ENCODE measurements at regions not wholly inside any gene's neighbourhood (a gene's known extent, or its start where the extent isn't known, plus 50 kb on each side); places are given as distances from the start of the nearest gene placed in this dataset.
"Not testable (repeated sequence)": the region's sequence is repeated elsewhere in the genome, so short reads cannot be mapped to it uniquely, and the experiment has no call there.

- TF ChIP-seq, protein P1, sequence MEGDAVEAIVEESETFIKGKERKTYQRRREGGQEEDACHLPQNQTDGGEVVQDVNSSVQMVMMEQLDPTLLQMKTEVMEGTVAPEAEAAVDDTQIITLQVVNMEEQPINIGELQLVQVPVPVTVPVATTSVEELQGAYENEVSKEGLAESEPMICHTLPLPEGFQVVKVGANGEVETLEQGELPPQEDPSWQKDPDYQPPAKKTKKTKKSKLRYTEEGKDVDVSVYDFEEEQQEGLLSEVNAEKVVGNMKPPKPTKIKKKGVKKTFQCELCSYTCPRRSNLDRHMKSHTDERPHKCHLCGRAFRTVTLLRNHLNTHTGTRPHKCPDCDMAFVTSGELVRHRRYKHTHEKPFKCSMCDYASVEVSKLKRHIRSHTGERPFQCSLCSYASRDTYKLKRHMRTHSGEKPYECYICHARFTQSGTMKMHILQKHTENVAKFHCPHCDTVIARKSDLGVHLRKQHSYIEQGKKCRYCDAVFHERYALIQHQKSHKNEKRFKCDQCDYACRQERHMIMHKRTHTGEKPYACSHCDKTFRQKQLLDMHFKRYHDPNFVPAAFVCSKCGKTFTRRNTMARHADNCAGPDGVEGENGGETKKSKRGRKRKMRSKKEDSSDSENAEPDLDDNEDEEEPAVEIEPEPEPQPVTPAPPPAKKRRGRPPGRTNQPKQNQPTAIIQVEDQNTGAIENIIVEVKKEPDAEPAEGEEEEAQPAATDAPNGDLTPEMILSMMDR (IDR thresholded peaks at IDR 0.05) = no peak
- Mint-ChIP-seq H3K27me3 (ENCODE audit: low read depth, poor library complexity) (no peaks in the 10 kb centered on the region), H3K27ac (no peak overlapping the region), H3K4me3 (no peak overlapping the region), H3K36me3 (ENCODE audit: low read depth) (peaks cover 9% of the 10 kb centered on the region), H3K4me1 (no peaks in the 10 kb centered on the region), H3K9me3 (peaks cover 60% of the 10 kb centered on the region)
- DNase-seq = no peak
Measured at GRCh38 chr1:185517808-185518419, 200.9 kb upstream of the IVNS1ABP start.

DNA sequence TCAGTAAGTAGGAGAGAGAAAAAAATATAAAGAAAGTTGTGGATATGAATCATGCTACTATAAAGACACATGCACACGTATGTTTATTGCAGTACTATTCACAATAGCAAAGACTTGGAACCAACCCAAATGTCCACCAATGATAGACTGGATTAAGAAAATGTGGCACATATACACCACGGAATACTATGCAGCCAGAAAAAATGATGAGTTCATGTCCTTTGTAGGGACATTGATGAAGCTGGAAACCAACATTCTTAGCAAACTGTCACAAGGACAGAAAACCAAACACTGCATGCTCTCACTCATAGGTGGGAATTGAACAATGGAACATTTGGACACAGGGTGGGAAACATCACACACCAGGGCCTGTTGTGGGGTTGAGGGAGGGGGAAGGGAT lies 200.3 kb upstream of the IVNS1ABP start:
- not testable (repeated sequence) for H3K4me3 Mint-ChIP-seq; H3K27ac Mint-ChIP-seq; H3K27me3 Mint-ChIP-seq (ENCODE audit: low read depth, poor library complexity); DNase-seq; H3K36me3 Mint-ChIP-seq (ENCODE audit: low read depth); H3K4me1 Mint-ChIP-seq
- H3K9me3 Mint-ChIP-seq = peaks cover 57% of the 10 kb centered on the region

DNA sequence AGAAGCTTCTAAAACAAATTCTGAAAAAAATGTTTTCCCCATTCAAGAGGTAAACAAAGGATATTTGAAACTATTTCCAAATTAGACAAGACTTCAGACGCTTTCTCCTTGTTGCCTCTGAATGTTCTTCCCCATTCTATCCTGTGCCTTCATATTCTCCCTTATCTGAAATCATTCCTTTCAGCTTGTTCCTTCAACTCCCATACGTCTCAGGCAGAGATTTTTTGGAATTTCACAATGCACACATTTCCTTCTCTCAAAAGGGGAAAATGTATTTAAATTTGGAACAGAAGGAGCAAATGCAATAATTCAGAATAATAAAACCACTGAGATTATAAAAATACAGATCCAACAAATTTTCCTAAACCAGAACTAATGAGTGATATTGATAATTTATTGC lies 198.7 kb upstream of the IVNS1ABP start:
- TF ChIP-seq, protein P1 (IDR thresholded peaks at IDR 0.05) = no peak

GRCh38 chr1:185514311-185514710 lies 197.3 kb upstream of the IVNS1ABP start:
- Mint-ChIP-seq H3K9me3 (peaks cover 39% of the 10 kb centered on the region), H3K4me1 (no peaks in the 10 kb centered on the region), H3K36me3 (ENCODE audit: low read depth) (peaks cover 9% of the 10 kb centered on the region), H3K27me3 (ENCODE audit: low read depth, poor library complexity) (no peaks in the 10 kb centered on the region), H3K4me3 (no peak overlapping the region), H3K27ac (no peak overlapping the region)
- TF ChIP-seq, protein P1 (IDR thresholded peaks at IDR 0.05) = no peak
- no peak for DNase-seq

More for the DNA sequence above, 198.7 kb upstream of the IVNS1ABP start:
- DNase-seq = no peak
- H3K4me3 Mint-ChIP-seq = no peak overlapping the region
- no peaks in the 10 kb centered on the region for H3K27me3 Mint-ChIP-seq (ENCODE audit: low read depth, poor library complexity)
- no peaks in the 10 kb centered on the region for H3K4me1 Mint-ChIP-seq
- H3K27ac Mint-ChIP-seq = no peak overlapping the region
- H3K36me3 Mint-ChIP-seq (ENCODE audit: low read depth) = peaks cover 9% of the 10 kb centered on the region
- H3K9me3 Mint-ChIP-seq = peaks cover 50% of the 10 kb centered on the region

DNA sequence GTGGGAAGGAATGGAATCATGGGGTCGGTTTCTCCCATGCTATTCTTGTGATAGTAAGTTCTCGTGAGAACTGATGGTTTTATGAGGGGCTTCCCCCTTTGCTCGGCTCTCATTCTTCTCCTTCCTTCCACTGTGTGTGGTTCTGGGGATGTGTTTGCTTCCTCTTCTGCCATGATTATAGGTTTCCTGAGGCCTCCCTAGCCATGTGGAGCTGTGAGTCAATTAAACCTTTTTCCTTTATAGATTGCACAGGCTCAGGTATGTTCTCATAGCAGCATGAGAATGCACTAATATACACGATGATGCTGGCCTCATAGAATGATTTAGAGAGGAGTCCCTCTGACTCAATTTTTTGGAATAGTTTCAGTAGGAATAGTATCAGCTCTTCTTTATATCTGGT lies 195.4 kb upstream of the IVNS1ABP start:
- Mint-ChIP-seq H3K36me3 (ENCODE audit: low read depth) (peaks cover 6% of the 10 kb centered on the region), H3K27ac (no peak overlapping the region), H3K4me1 (no peaks in the 10 kb centered on the region), H3K27me3 (ENCODE audit: low read depth, poor library complexity) (no peaks in the 10 kb centered on the region), H3K4me3 (no peak overlapping the region), H3K9me3 (peaks cover 26% of the 10 kb centered on the region)
- TF ChIP-seq, protein P1 (IDR thresholded peaks at IDR 0.05) = no peak
- DNase-seq = no peak

DNA sequence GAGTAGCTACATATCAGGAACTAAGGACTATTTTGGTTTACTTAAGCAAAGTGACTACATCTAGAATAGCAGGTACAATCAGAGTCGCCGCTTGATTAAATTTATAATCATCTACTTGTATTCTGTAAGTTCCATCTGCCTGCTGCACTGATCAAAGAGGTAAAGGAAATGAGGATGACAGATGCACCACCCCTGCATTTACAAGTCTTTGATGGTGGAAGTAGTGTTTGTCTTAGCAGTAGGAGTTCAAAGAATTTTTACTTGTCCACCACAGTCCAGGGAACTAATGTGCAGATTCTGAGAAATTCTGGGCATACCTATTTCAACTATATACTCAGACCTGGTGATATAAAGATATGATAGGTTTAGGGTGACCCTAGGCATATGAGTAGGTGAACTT lies 184.1 kb upstream of the IVNS1ABP start:
- H3K27me3 Mint-ChIP-seq (ENCODE audit: low read depth, poor library complexity) = no peaks in the 10 kb centered on the region
- TF ChIP-seq, protein P1 (IDR thresholded peaks at IDR 0.05) = no peak
- H3K36me3 Mint-ChIP-seq (ENCODE audit: low read depth) = no peaks in the 10 kb centered on the region

More for the DNA sequence above, 184.1 kb upstream of the IVNS1ABP start:
- Mint-ChIP-seq H3K4me1 (no peaks in the 10 kb centered on the region), H3K27ac (no peak overlapping the region), H3K4me3 (no peak overlapping the region), H3K9me3 (peaks cover 9% of the 10 kb centered on the region)
- no peak for DNase-seq
